NCI-H2029 treated with DMSO at 0.1 percent for 48 hours (cell line): ENCODE measurements at regions not wholly inside any gene's neighbourhood (a gene's known extent, or its start where the extent isn't known, plus 50 kb on each side); places are given as distances from the start of the nearest gene placed in this dataset.

Experiments
- DNase-seq: peaks from one replicate; lab custom pipeline; 2025; lab: John Stamatoyannopoulos, UW

GRCh38 chr1:25056536-25056935 is 126.5 kb upstream of the RUNX3 start:
- DNase-seq: no peak

DNA sequence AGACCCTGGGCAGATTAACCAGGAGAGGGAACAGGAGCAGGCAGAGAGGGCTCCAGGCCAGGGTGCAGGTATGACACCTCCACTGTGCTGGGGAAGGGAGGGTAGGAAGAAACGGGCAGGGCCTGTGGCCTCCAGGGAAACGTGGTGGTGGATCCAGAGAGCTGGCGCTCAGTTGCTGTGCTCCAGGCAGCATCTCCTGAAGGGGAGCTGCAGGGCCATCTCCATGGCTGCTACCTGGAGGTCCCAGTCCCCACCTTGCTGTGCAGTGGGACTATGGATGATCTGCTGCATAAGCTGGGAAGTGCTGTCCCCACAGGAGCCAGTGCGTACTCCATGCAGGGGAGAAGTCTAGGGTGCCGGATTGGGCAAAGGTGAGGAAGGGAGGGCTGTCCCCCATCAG is 125.9 kb upstream of the RUNX3 start:
- DNase-seq: no peak

DNA sequence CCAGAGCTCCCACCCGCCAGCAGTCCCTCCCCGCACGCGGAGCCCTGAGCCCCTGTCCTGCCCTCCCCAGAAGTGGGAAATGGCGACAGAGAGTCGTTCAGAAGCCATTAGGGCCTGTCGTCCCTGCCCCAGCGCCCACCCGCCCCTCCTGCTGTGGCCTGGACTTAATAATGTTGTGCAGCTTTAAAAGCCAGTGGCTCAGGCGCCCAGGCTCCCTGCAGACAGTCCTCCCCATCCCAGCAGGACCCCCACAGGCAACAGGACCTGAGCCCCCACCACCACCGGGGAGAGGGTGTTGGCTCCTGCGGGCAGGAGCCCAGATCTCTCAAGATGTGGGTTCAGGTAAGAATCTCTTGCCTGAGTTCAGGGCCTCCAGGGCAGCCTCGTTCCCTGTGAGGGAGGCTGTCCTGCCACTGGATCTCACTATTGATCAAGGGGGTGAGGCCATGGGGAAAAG is 125.3 kb upstream of the RUNX3 start:
- no peak for DNase-seq

GRCh38 chr1:25054526-25055323 is 124.6 kb upstream of the RUNX3 start:
- no peak for DNase-seq

- no peak for DNase-seq
Observed at GRCh38 chr1:25053576-25054250, 123.6 kb upstream of the RUNX3 start.

GRCh38 chr1:25051906-25052305 is 121.8 kb upstream of the RUNX3 start:
- DNase-seq: no peak

- DNase-seq: peak; percentile 41
Observed at GRCh38 chr1:25051504-25051903, 121.4 kb upstream of the RUNX3 start.

- no peak for DNase-seq
Observed at GRCh38 chr1:25050165-25050564, 120.1 kb upstream of the RUNX3 start.

- no peak for DNase-seq
Observed at GRCh38 chr1:25049190-25049589, 119.1 kb upstream of the RUNX3 start.

DNA sequence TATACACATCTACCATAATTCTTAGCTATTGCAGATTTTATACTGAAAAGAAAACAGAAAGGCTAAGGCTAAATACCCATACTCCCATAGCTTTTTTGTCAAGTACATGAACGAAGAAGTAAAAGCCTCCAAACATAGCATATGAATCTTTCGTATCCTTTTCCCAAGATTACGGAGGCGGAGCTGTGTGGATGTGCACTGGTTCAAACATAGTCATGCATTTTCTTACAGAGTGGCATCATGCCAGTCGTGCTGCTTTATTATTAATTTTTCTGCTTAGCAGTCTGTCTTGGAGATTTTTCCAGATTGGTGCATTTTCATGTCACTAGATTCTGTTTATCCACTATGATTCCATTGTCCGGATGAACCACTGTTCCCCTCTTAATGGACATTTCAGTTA is 118.7 kb upstream of the RUNX3 start:
- no peak for DNase-seq

- DNase-seq: no peak
Observed at GRCh38 chr1:25047506-25048240, 117.6 kb upstream of the RUNX3 start.

DNA sequence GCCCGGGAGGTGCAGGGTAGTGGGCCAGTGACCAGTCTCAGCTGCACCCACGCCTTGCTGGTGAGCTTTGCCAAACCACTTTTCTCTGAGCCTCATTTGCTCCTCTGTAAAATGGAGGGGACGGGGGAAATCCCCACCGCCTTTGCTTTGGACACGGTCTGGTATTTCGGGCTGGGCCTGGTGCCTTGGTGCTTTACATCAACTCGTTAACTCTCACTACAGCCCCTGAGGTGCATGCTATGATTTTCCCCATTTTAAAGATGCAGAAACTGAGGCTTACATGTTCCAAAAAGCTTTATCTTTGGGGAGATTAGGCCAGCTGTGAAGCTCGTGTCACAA is 116.1 kb upstream of the RUNX3 start:
- DNase-seq: no peak

GRCh38 chr1:25045480-25046193 is 115.6 kb upstream of the RUNX3 start:
- no peak for DNase-seq

DNA sequence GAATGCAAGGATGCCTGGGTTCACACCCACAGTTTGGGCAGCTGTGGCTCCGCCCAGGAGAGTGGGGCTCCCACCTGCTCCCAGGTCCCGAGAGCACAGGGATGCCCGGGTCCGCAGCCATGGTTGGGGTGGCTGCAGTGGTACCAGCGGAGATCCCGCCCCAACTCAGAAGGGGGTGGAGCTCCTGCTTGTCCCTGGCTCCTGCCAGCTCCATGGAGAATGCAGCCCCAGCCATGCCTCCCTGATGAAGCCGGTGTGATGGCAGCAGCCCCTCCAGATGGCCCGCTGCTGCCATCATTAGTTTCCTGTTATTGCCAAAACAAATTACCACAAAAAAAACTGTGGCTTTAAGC is 113.1 kb upstream of the RUNX3 start:
- DNase-seq: no peak

GRCh38 chr1:25042331-25043227 is 112.5 kb upstream of the RUNX3 start:
- DNase-seq: no peak

- DNase-seq: no peak
Observed at GRCh38 chr1:25041916-25042315, 111.8 kb upstream of the RUNX3 start.

DNA sequence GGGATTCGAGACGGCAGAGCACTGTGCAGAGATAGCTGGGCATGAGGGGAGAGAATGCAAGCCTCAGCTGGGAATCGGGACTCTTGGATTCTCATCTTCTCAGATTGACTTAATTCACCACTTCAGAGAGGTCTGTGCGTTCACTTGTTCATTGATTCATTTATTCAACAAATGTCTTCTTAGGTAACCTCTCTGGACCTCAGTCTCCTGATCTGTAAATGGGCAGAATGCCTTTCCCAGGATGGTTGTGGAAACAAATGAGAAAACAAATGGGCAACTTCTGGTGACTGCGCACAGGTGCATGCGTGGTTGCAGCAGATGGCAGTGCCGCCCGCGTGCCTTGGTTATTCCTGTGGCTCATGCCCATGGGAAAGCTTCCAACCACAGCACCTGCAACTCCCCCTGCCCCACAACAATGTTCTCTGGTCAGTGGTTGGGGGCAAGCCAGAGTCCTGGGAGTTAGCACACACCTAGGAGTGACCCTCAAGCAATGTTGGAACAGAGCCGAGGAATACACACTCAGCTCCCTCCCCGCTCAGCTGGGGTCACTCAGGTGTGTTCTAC is 110.1 kb upstream of the RUNX3 start:
- no peak for DNase-seq

DNA sequence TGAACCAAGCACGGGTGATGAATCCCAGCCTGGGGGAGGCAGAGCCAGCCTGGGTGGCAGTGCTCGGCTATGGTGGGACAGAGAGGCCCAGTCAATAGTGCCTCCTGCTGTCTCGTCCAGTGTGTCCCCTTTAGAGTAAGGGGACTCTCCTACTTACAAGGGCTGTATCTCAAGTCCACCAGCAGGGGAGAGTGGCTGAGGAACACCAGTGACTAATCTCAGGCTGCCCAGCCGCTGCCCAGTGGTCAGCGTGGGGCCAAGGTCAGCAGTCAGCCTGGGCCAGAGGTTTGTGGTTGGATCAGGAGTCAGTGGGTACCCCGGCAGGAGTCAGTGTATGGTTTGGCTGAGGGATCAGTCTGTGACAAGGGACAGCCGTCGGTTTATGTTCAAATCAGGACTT is 109.2 kb upstream of the RUNX3 start:
- DNase-seq: no peak

GRCh38 chr1:25038699-25039098 is 108.6 kb upstream of the RUNX3 start:
- no peak for DNase-seq

DNA sequence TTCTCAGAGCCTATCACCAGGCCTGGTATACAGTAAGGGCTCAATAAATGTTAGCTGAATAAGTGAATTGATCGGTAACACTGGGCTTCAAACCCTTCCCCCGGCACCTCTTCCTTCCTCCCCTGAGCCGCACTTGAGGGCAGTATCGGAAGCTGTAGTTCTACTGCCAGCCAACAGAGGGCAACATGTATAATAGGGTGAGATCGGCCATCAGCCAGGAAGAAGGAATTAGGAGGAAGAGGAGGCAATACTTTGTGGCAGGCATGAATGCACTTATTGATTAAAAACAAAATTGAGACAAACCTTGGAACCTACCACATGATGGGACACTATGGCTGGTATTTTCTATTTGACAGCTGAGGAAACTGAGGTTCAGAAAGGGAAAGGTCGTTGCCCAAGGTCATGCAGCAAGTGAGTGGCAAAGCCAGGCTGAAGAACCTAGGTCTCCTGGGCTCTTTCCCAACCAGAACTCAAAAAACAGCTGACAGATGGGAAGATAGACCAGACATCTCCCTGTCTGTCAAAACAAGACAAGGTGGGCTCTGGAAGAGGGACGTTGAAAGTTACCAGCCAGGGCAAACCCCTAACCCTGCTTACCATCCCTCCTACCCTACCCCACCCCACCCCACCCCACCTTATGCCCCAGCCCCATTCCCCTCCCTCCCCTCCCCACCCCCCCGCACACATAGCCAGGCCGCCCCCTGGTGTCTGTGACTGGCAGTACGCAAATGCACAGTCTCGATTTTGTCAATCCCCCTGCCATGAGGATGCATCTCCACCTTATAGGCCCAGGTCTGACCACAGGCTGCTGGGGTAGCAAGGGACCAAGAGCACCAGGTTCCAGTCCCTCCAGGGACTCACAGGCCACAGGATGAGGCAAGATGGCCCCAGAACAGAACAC is 107.3 kb upstream of the RUNX3 start:
- no peak for DNase-seq
